Neural cell (in vitro differentiated cells): ENCODE measurements at regions not wholly inside any gene's neighbourhood (a gene's known extent, or its start where the extent isn't known, plus 50 kb on each side); places are given as distances from the start of the nearest gene placed in this dataset.

Experiments
- H2AFZ ChIP-seq: fragments of 200-600, 300-800 bp; sonication (generic), shearing (Covaris generic); 2 replicates; pipeline ENCODE4 v1.6.0; 2014; ENCODE audit warnings: low read depth, mild to moderate bottlenecking, antibody characterized with exemption, low read length, moderate library complexity
- H3F3A ChIP-seq: fragments of 200-600 bp; shearing (Covaris generic); 2 replicates; pipeline ENCODE4 v1.6.1; 2016; ENCODE audit warnings: mild to moderate bottlenecking, moderate library complexity, mixed read lengths, antibody characterized with exemption, low read length; ENCODE audit not compliant: insufficient read depth, poor library complexity, severe bottlenecking
- H3K27ac ChIP-seq: fragments of 200-600, 300-800 bp; sonication (generic), shearing (Covaris generic); 2 replicates; pipeline ENCODE4 v1.5.1; 2014; ENCODE audit warnings: mild to moderate bottlenecking, low read length, moderate library complexity
- H3K27me3 ChIP-seq: fragments of 300-800, 200-600 bp; sonication (generic), shearing (Covaris generic); 2 replicates; pipeline ENCODE4 v1.6.0; 2014; ENCODE audit warnings: mild to moderate bottlenecking, low read depth, low read length, moderate library complexity; ENCODE audit not compliant: insufficient read depth
- H3K36me3 ChIP-seq: fragments of 300-800, 200-600 bp; sonication (generic), shearing (Covaris generic); 2 replicates; pipeline ENCODE4 v1.5.1; 2014; ENCODE audit warnings: mild to moderate bottlenecking, antibody characterized with exemption, low read length, moderate library complexity; ENCODE audit not compliant: insufficient read depth
- H3K4me2 ChIP-seq: fragments of 300-800, 200-600 bp; sonication (generic), shearing (Covaris generic); 2 replicates; pipeline ENCODE4 v1.6.0; 2014; ENCODE audit warnings: mild to moderate bottlenecking, low read length
- H3K4me3 ChIP-seq: fragments of 300-800, 200-600 bp; sonication (generic), shearing (Covaris generic); 2 replicates; pipeline ENCODE4 v1.5.1; 2014; ENCODE audit warnings: mild to moderate bottlenecking, low read length, moderate library complexity
- H3K79me2 ChIP-seq: fragments of 200-600 bp; shearing (Covaris generic); replicated peaks from 2 replicates; pipeline ENCODE4 v1.6.0; 2014; ENCODE audit warnings: mild to moderate bottlenecking, low read length, moderate library complexity; ENCODE audit not compliant: insufficient read depth
- H3K9ac ChIP-seq: fragments of 300-800, 200-600 bp; sonication (generic), shearing (Covaris generic); 2 replicates; pipeline ENCODE4 v1.6.1; 2016; ENCODE audit warnings: mild to moderate bottlenecking, low read length, mixed read lengths
- H3K9me2 ChIP-seq: fragments of 200-600 bp; shearing (Covaris generic); 2 replicates; pipeline ENCODE4 v1.6.1; 2016; ENCODE audit warnings: mild to moderate bottlenecking, low read length, mixed read lengths; ENCODE audit not compliant: insufficient read depth
- H3K9me3 ChIP-seq: fragments of 200-600, 300-800 bp; sonication (generic), shearing (Covaris generic); 2 replicates; pipeline ENCODE4 v1.6.1; 2016; ENCODE audit warnings: mild to moderate bottlenecking, mixed run types, low read length, moderate library complexity, mixed read lengths
- H4K20me1 ChIP-seq: fragments of 200-600 bp; shearing (Covaris generic); 2 replicates; pipeline ENCODE4 v1.6.1; 2016; ENCODE audit warnings: mild to moderate bottlenecking, mixed run types; ENCODE audit not compliant: insufficient read depth
- EP300 ChIP-seq: fragments of 450-650 bp; conservative IDR thresholded peaks from 2 replicates; pipeline ENCODE4 v1.6.1; 2014; ENCODE audit warnings: antibody characterized with exemption, mild to moderate bottlenecking, moderate library complexity; ENCODE audit not compliant: poor library complexity, severe bottlenecking
- EZH2 ChIP-seq: fragments of 200-600, 300-800 bp; shearing (Covaris generic), sonication (generic); IDR thresholded peaks from 2 replicates; pipeline ENCODE4 v1.6.1; 2014; ENCODE audit warnings: antibody characterized with exemption, low read length, borderline replicate concordance, mild to moderate bottlenecking; ENCODE audit not compliant: insufficient read depth, poor library complexity, severe bottlenecking
- MXI1 ChIP-seq: fragments of 450-650 bp; conservative IDR thresholded peaks from 2 replicates; pipeline ENCODE4 v1.6.1; 2014; ENCODE audit warnings: antibody characterized with exemption, mild to moderate bottlenecking; ENCODE audit not compliant: poor library complexity, severe bottlenecking
- POLR2AphosphoS5 ChIP-seq: IDR thresholded peaks from 2 replicates; pipeline ENCODE4 v1.6.1; 2012
- RAD21 ChIP-seq: fragments of 450-650 bp; conservative IDR thresholded peaks from 2 replicates; pipeline ENCODE4 v1.6.1; 2014; ENCODE audit warnings: antibody characterized with exemption, mild to moderate bottlenecking, moderate library complexity
- SMC3 ChIP-seq: fragments of 450-650 bp; conservative IDR thresholded peaks from 2 replicates; pipeline ENCODE4 v1.6.1; 2014; ENCODE audit warnings: antibody characterized with exemption, mild to moderate bottlenecking, moderate library complexity; ENCODE audit not compliant: poor library complexity
- TAF1 ChIP-seq: IDR thresholded peaks from 2 replicates; pipeline ENCODE4 v1.6.1; 2012; ENCODE audit warnings: low read depth
- TF ChIP-seq, protein P1 (sequence below): fragments of 450-650 bp; IDR thresholded peaks from 2 replicates; pipeline ENCODE4 v1.5.1; 2014; ENCODE audit warnings: antibody characterized with exemption, mild to moderate bottlenecking, moderate library complexity; ENCODE audit not compliant: poor library complexity, severe bottlenecking
- TF ChIP-seq, protein P2 (sequence below): IDR thresholded peaks from 2 replicates; pipeline ENCODE4 v1.6.1; 2012; ENCODE audit warnings: borderline replicate concordance

DNA sequence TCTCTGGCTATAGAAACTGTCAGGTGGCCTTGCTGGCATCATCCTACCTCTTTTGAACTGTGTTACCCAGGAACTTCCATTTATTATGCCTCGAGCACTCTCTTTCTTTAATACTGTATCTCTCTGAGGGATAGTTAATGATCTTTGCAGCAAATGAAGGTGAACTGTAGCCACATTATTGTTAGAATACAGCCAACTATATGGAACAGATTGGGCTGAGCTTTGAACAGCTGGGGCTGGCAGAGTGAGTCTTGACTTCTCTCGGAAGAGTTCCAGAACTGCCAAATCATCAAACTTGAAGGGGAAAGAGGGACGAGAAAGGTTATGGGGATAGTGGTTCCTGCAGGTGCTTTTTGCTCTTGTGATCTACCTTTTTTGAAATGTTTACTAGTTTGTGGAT is 237.7 kb downstream of the PRL start:
- Histone ChIP-seq H3K9me2 (no peaks in the 10 kb centered on the region), H3K4me3 (no peak overlapping the region), H3K27me3 (no peaks in the 10 kb centered on the region), H3K27ac (no peak overlapping the region), H3K9ac (no peak overlapping the region), H3K79me2 (no peaks in the 10 kb centered on the region), H3K36me3 (no peaks in the 10 kb centered on the region), H4K20me1 (no peaks in the 10 kb centered on the region), H2AFZ (no peak overlapping the region), H3K9me3 (no peaks in the 10 kb centered on the region), H3K4me2 (no peak overlapping the region), H3F3A (no peaks in the 10 kb centered on the region)
- TF ChIP-seq RAD21 (no peak), TAF1 (no peak), EP300 (no peak), POLR2AphosphoS5 (no peak)
- TF ChIP-seq, protein P1, sequence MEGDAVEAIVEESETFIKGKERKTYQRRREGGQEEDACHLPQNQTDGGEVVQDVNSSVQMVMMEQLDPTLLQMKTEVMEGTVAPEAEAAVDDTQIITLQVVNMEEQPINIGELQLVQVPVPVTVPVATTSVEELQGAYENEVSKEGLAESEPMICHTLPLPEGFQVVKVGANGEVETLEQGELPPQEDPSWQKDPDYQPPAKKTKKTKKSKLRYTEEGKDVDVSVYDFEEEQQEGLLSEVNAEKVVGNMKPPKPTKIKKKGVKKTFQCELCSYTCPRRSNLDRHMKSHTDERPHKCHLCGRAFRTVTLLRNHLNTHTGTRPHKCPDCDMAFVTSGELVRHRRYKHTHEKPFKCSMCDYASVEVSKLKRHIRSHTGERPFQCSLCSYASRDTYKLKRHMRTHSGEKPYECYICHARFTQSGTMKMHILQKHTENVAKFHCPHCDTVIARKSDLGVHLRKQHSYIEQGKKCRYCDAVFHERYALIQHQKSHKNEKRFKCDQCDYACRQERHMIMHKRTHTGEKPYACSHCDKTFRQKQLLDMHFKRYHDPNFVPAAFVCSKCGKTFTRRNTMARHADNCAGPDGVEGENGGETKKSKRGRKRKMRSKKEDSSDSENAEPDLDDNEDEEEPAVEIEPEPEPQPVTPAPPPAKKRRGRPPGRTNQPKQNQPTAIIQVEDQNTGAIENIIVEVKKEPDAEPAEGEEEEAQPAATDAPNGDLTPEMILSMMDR, result no peak

DNA sequence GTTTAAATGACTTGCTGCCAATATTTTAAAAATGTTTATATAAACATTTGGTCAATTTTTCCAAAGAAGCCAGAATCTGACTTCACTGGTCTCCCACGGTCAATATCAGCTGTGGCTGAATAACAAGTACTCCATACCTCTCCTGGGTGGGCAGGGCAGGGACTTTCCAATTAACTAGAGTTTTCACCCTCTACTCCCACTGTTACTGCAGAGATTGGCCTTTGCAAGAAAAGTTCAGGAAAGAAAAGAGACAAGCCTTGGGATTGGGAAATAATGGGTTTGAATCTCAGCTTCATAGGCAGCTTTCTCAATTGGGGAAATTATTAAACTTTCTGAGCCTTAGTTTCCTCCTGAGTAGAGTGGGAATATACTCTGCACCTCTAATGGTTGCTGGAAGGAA is 236.9 kb downstream of the PRL start:
- no peaks in the 10 kb centered on the region for H3K9me3 ChIP-seq
- H4K20me1 ChIP-seq, result no peaks in the 10 kb centered on the region
- H3K79me2 ChIP-seq, result no peaks in the 10 kb centered on the region
- H2AFZ ChIP-seq, result no peak overlapping the region
- no peak overlapping the region for H3K4me3 ChIP-seq
- no peak overlapping the region for H3K9ac ChIP-seq
- no peak overlapping the region for H3K4me2 ChIP-seq
- no peak for TF ChIP-seq RAD21
- no peak for TF ChIP-seq EZH2
- TF ChIP-seq MXI1, result no peak
- TF ChIP-seq, protein P2, sequence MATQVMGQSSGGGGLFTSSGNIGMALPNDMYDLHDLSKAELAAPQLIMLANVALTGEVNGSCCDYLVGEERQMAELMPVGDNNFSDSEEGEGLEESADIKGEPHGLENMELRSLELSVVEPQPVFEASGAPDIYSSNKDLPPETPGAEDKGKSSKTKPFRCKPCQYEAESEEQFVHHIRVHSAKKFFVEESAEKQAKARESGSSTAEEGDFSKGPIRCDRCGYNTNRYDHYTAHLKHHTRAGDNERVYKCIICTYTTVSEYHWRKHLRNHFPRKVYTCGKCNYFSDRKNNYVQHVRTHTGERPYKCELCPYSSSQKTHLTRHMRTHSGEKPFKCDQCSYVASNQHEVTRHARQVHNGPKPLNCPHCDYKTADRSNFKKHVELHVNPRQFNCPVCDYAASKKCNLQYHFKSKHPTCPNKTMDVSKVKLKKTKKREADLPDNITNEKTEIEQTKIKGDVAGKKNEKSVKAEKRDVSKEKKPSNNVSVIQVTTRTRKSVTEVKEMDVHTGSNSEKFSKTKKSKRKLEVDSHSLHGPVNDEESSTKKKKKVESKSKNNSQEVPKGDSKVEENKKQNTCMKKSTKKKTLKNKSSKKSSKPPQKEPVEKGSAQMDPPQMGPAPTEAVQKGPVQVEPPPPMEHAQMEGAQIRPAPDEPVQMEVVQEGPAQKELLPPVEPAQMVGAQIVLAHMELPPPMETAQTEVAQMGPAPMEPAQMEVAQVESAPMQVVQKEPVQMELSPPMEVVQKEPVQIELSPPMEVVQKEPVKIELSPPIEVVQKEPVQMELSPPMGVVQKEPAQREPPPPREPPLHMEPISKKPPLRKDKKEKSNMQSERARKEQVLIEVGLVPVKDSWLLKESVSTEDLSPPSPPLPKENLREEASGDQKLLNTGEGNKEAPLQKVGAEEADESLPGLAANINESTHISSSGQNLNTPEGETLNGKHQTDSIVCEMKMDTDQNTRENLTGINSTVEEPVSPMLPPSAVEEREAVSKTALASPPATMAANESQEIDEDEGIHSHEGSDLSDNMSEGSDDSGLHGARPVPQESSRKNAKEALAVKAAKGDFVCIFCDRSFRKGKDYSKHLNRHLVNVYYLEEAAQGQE, result no peak
- no peak for TF ChIP-seq TAF1
- no peak for TF ChIP-seq SMC3
- TF ChIP-seq EP300, result no peak
- no peak for TF ChIP-seq POLR2AphosphoS5
- TF ChIP-seq, protein P1, result no peak
- no peak overlapping the region for H3K27ac ChIP-seq
- H3K36me3 ChIP-seq, result no peaks in the 10 kb centered on the region
- H3K9me2 ChIP-seq, result no peaks in the 10 kb centered on the region
- no peaks in the 10 kb centered on the region for H3K27me3 ChIP-seq
- H3F3A ChIP-seq, result no peaks in the 10 kb centered on the region
